ENCODE measurements at regions not wholly inside any gene's neighbourhood (a gene's known extent, or its start where the extent isn't known, plus 50 kb on each side); places are given as distances from the start of the nearest gene placed in this dataset.

GRCh38 chr16:50991006-50991405 is 160.1 kb downstream of the SALL1 start:
- no peak for TF ChIP-seq TAF1 (IDR thresholded peaks at IDR 0.05; ENCODE audit: low read depth, low read length)
- no peak for TF ChIP-seq SP1 (IDR thresholded peaks at IDR 0.05; ENCODE audit: low read depth, low read length)
- TF ChIP-seq CTCF (IDR thresholded peaks at IDR 0.05; ENCODE audit: control extremely low read depth in 1 of 3, insufficient read depth in 1 of 3, low read depth in 1 of 3, low read length in 3 of 3), result no peak
- TF ChIP-seq CHD1 (IDR thresholded peaks at IDR 0.05; ENCODE audit: low read depth, low read length), result no peak
- TF ChIP-seq EP300 (IDR thresholded peaks at IDR 0.05; ENCODE audit: borderline replicate concordance in 1 of 2, low read depth in 2 of 2, low read length in 2 of 2), result no peak
